SK-N-SH treated with all-trans-retinoic acid at 6 μM for 48 hours (cell line): ENCODE measurements at regions not wholly inside any gene's neighbourhood (a gene's known extent, or its start where the extent isn't known, plus 50 kb on each side); places are given as distances from the start of the nearest gene placed in this dataset.

Experiments
- CSRNP3 ChIP-seq: fragments of 250-450 bp; sonication (Bioruptor Pico); IDR thresholded peaks from 2 replicates; pipeline ENCODE4 v1.5.1; 2021; ENCODE audit warnings: mild to moderate bottlenecking, moderate library complexity
- PPARA ChIP-seq: fragments of 250-450 bp; sonication (Bioruptor Pico); IDR thresholded peaks from 2 replicates; pipeline ENCODE4 v1.5.0; 2020; ENCODE audit warnings: mild to moderate bottlenecking, borderline replicate concordance
- RARB ChIP-seq: fragments of 250-450 bp; sonication (Bioruptor Pico); IDR thresholded peaks from 2 replicates; pipeline ENCODE4 v1.8.0; 2021; ENCODE audit warnings: mild to moderate bottlenecking, moderate library complexity

- TF ChIP-seq PPARA (no peak), RARB (CRISPR knock-in tag) (no peak), CSRNP3 (CRISPR knock-in tag) (no peak)
Measured at GRCh38 chr1:90434460-90434859, 282.6 kb downstream of the BARHL2 start.
